HEK293 (cell line): ENCODE measurements at regions not wholly inside any gene's neighbourhood (a gene's known extent, or its start where the extent isn't known, plus 50 kb on each side); places are given as distances from the start of the nearest gene placed in this dataset.

Experiments used
- CTCF ChIA-PET: fragments of 350-600 bp; formaldehyde crosslinking; extraction: SDS; loops from one replicate; lab custom pipeline; 2021; ENCODE audit warnings: antibody characterized with exemption; lab: Yijun Ruan, JAX
- POLR2A ChIA-PET: fragments of 300-600 bp; formaldehyde crosslinking; extraction: SDS; loops from one replicate; lab custom pipeline; 2020; ENCODE audit warnings: antibody characterized with exemption, inconsistent platforms; lab: Yijun Ruan, JAX
- H3K27ac ChIP-seq: fragments of 200-500 bp; sonication (Bioruptor generic); 2 replicates; pipeline ENCODE4 v1.5.1; 2014; ENCODE audit warnings: low read depth, low read length, control low read depth, inconsistent platforms; ENCODE audit errors: extremely low read depth
- H3K36me3 ChIP-seq, 2 experiments: fragments of 200-500 bp in 1 of 2; sonication (Bioruptor generic) in 1 of 2; 1 replicate in 1 of 2; 2 replicates in 1 of 2; pipeline ENCODE4 v1.5.1; 2014 to 2017; ENCODE audit warnings: inconsistent platforms in 2 of 2, low read length in 2 of 2; ENCODE audit not compliant: control insufficient read depth in 2 of 2, insufficient read depth in 1 of 2
- H3K4me1 ChIP-seq: fragments of 200-500 bp; sonication (Bioruptor generic); 2 replicates; pipeline ENCODE4 v1.5.1; 2014; ENCODE audit warnings: mild to moderate bottlenecking, low read length, inconsistent platforms; ENCODE audit not compliant: control insufficient read depth, insufficient read depth
- H3K4me3 ChIP-seq: 2 replicates; pipeline ENCODE4 v1.5.1; 2011; ENCODE audit warnings: low read depth, mild to moderate bottlenecking, control low read depth, low read length, moderate library complexity
- H3K9me3 ChIP-seq: fragments of 200-500 bp; sonication (Bioruptor generic); 2 replicates; pipeline ENCODE4 v1.5.1; 2014; ENCODE audit warnings: low read depth, low read length, inconsistent platforms; ENCODE audit not compliant: control insufficient read depth, insufficient read depth
- BCL11B ChIP-seq: fragments of 450-650 bp; formaldehyde crosslinking; IDR thresholded peaks from 2 replicates; pipeline ENCODE4 v1.5.1; 2016; ENCODE audit warnings: low read depth, missing biosample characterization, missing genetic modification characterization
- HOXC10 ChIP-seq: sonication (generic); formaldehyde crosslinking; IDR thresholded peaks from 2 replicates; pipeline ENCODE4 v1.8.1; 2023; ENCODE audit warnings: mild to moderate bottlenecking, missing genetic modification reagents
- MYNN ChIP-seq: fragments of 450-650 bp; formaldehyde crosslinking; IDR thresholded peaks from 2 replicates; pipeline ENCODE4 v1.5.1; 2016; ENCODE audit warnings: missing biosample characterization, missing genetic modification characterization, borderline replicate concordance
- PRDM1 ChIP-seq: fragments of 450-650 bp; formaldehyde crosslinking; IDR thresholded peaks from 2 replicates; pipeline ENCODE4; 2016; ENCODE audit warnings: missing biosample characterization, missing genetic modification characterization
- ZFP3 ChIP-seq: fragments of 450-650 bp; formaldehyde crosslinking; IDR thresholded peaks from 2 replicates; pipeline ENCODE4 v1.5.1; 2016; ENCODE audit warnings: low read depth, missing biosample characterization, missing genetic modification characterization
- ZFP37 ChIP-seq: fragments of 450-650 bp; formaldehyde crosslinking; IDR thresholded peaks from 2 replicates; pipeline ENCODE4 v1.5.1; 2016; ENCODE audit warnings: missing biosample characterization, missing genetic modification characterization
- ZFP69B ChIP-seq: fragments of 450-650 bp; formaldehyde crosslinking; IDR thresholded peaks from 2 replicates; pipeline ENCODE4 v1.5.1; 2016; ENCODE audit warnings: missing biosample characterization, missing genetic modification characterization
- ZNF114 ChIP-seq: fragments of 450-650 bp; formaldehyde crosslinking; IDR thresholded peaks from 2 replicates; pipeline ENCODE4 v1.5.0; 2017; ENCODE audit warnings: missing biosample characterization, missing genetic modification characterization
- ZNF184 ChIP-seq: fragments of 450-650 bp; IDR thresholded peaks from 2 replicates; pipeline ENCODE4 v1.5.1; 2018; ENCODE audit warnings: missing biosample characterization, mild to moderate bottlenecking, missing genetic modification characterization
- ZNF202 ChIP-seq: fragments of 450-650 bp; formaldehyde crosslinking; IDR thresholded peaks from 2 replicates; pipeline ENCODE4 v1.5.1; 2016; ENCODE audit warnings: missing biosample characterization, missing genetic modification characterization, borderline replicate concordance
- ZNF214 ChIP-seq: fragments of 450-650 bp; formaldehyde crosslinking; IDR thresholded peaks from 2 replicates; pipeline ENCODE4 v1.5.1; 2017; ENCODE audit warnings: missing biosample characterization, mild to moderate bottlenecking, missing genetic modification characterization, borderline replicate concordance
- ZNF221 ChIP-seq: fragments of 450-650 bp; formaldehyde crosslinking; IDR thresholded peaks from 2 replicates; pipeline ENCODE4 v1.5.1; 2017; ENCODE audit warnings: missing biosample characterization, missing genetic modification characterization, borderline replicate concordance
- ZNF341 ChIP-seq: fragments of 450-650 bp; formaldehyde crosslinking; IDR thresholded peaks from 2 replicates; pipeline ENCODE4; 2016; ENCODE audit warnings: low read depth, missing biosample characterization, missing genetic modification characterization
- ZNF488 ChIP-seq: fragments of 450-650 bp; formaldehyde crosslinking; IDR thresholded peaks from 2 replicates; pipeline ENCODE4 v1.5.1; 2016; ENCODE audit warnings: missing biosample characterization, missing genetic modification characterization
- ZNF501 ChIP-seq: fragments of 450-650 bp; formaldehyde crosslinking; IDR thresholded peaks from 2 replicates; pipeline ENCODE4 v1.5.1; 2016; ENCODE audit warnings: missing biosample characterization, missing genetic modification characterization
- ZNF549 ChIP-seq: fragments of 450-650 bp; IDR thresholded peaks from 2 replicates; pipeline ENCODE4 v1.5.1; 2018; ENCODE audit warnings: missing biosample characterization, missing genetic modification characterization, mild to moderate bottlenecking, inconsistent platforms, moderate library complexity
- ZNF629 ChIP-seq: fragments of 450-650 bp; formaldehyde crosslinking; IDR thresholded peaks from 2 replicates; pipeline ENCODE4 v1.5.1; 2017; ENCODE audit warnings: missing biosample characterization, missing genetic modification characterization
- ZNF639 ChIP-seq: fragments of 450-650 bp; formaldehyde crosslinking; IDR thresholded peaks from 2 replicates; pipeline ENCODE4 v1.5.1; 2016; ENCODE audit warnings: missing biosample characterization, missing genetic modification characterization
- ZNF768 ChIP-seq: fragments of 450-650 bp; formaldehyde crosslinking; IDR thresholded peaks from 2 replicates; pipeline ENCODE4 v1.5.1; 2018; ENCODE audit warnings: missing biosample characterization, mild to moderate bottlenecking, missing genetic modification characterization
- ZNF776 ChIP-seq: fragments of 450-650 bp; formaldehyde crosslinking; IDR thresholded peaks from 2 replicates; pipeline ENCODE4 v1.5.0; 2017; ENCODE audit warnings: missing biosample characterization, missing genetic modification characterization, borderline replicate concordance
- ZSCAN23 ChIP-seq: fragments of 450-650 bp; formaldehyde crosslinking; IDR thresholded peaks from 2 replicates; pipeline ENCODE4 v1.5.1; 2016; ENCODE audit warnings: missing biosample characterization, missing genetic modification characterization
- TF ChIP-seq, protein P1 (sequence below): fragments of 450-650 bp; formaldehyde crosslinking; IDR thresholded peaks from 2 replicates; pipeline ENCODE4; 2016; ENCODE audit warnings: missing biosample characterization, missing genetic modification characterization
- TF ChIP-seq, protein P2 (sequence below): fragments of 450-650 bp; formaldehyde crosslinking; IDR thresholded peaks from 2 replicates; pipeline ENCODE4 v1.5.1; 2016; ENCODE audit warnings: missing biosample characterization, missing genetic modification characterization
- TF ChIP-seq, protein P3 (sequence below): fragments of 450-650 bp; formaldehyde crosslinking; IDR thresholded peaks from 2 replicates; pipeline ENCODE4 v1.5.1; 2016; ENCODE audit warnings: missing biosample characterization, missing genetic modification characterization, borderline replicate concordance
- TF ChIP-seq, protein P4 (sequence below): fragments of 450-650 bp; formaldehyde crosslinking; conservative IDR thresholded peaks from 2 replicates; pipeline ENCODE4 v1.5.1; 2016; ENCODE audit warnings: low read depth, missing biosample characterization, missing genetic modification characterization

DNA sequence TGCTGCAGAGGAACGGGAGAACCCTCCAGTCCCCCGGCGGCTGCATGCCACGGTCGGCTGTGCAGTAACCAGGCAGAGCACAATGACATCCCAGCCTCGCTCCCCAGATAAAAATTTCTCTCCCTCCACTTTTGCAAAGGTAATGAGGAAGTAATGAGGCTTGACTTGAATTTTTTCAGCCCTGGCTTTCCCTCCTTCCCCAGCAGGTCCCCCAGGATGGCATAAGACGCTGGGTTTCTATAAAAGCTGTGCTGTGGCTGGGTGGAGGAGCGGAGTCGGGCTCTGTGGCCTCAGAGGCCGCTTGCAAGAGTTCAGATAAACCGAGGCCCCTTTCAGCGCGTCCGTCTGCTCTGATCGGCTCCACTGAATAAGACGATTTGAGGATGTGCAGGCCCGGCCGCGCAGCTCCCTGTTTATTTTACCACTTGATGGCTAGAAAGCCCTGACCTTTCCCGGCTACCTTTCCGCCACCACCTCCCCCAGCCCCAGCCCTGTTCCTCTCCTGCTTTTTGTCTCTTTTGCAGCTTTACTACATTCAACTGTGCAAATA lies 351.9 kb upstream of the IRX2 start:
- ChIA-PET POLR2A (no interaction called here), CTCF (no interaction called here)
- Histone ChIP-seq H3K27ac (no peak overlapping the region), H3K36me3 (no peaks in the 10 kb centered on the region), H3K4me1 (no peaks in the 10 kb centered on the region), H3K4me3 (no peak overlapping the region), H3K9me3 (no peaks in the 10 kb centered on the region)
- TF ChIP-seq MYNN (no peak), ZNF184 (tag by site-specific recombination) (no peak), ZNF639 (tag by site-specific recombination) (no peak), ZSCAN23 (tag by site-specific recombination) (no peak), ZFP69B (no peak), BCL11B (tag by site-specific recombination) (no peak), ZNF549 (tag by site-specific recombination) (no peak), ZNF202 (tag by site-specific recombination) (no peak), ZNF488 (tag by site-specific recombination) (no peak), ZNF768 (tag by site-specific recombination) (no peak)
- TF ChIP-seq, protein P1, sequence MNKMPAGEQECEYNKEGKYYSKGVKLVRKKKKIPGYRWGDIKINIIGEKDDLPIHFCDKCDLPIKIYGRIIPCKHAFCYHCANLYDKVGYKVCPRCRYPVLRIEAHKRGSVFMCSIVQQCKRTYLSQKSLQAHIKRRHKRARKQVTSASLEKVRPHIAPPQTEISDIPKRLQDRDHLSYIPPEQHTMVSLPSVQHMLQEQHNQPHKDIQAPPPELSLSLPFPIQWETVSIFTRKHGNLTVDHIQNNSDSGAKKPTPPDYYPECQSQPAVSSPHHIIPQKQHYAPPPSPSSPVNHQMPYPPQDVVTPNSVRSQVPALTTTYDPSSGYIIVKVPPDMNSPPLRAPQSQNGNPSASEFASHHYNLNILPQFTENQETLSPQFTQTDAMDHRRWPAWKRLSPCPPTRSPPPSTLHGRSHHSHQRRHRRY (tag by site-specific recombination), result no peak
- TF ChIP-seq, protein P2, sequence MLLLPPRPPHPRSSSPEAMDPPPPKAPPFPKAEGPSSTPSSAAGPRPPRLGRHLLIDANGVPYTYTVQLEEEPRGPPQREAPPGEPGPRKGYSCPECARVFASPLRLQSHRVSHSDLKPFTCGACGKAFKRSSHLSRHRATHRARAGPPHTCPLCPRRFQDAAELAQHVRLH, result no peak

GRCh38 chr5:3102531-3102930 lies 351.1 kb upstream of the IRX2 start:
- TF ChIP-seq ZNF221 (tag by site-specific recombination) (no peak), PRDM1 (tag by site-specific recombination) (no peak), ZFP37 (no peak), ZNF114 (tag by site-specific recombination) (no peak), ZNF776 (tag by site-specific recombination) (no peak), ZNF214 (tag by site-specific recombination) (no peak), ZNF341 (tag by site-specific recombination) (no peak), ZNF501 (no peak), ZNF629 (tag by site-specific recombination) (no peak), ZFP69B (no peak), HOXC10 (no peak), ZFP3 (tag by site-specific recombination) (no peak)
- TF ChIP-seq, protein P3, sequence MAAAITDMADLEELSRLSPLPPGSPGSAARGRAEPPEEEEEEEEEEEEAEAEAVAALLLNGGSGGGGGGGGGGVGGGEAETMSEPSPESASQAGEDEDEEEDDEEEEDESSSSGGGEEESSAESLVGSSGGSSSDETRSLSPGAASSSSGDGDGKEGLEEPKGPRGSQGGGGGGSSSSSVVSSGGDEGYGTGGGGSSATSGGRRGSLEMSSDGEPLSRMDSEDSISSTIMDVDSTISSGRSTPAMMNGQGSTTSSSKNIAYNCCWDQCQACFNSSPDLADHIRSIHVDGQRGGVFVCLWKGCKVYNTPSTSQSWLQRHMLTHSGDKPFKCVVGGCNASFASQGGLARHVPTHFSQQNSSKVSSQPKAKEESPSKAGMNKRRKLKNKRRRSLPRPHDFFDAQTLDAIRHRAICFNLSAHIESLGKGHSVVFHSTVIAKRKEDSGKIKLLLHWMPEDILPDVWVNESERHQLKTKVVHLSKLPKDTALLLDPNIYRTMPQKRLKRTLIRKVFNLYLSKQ (tag by site-specific recombination), result no peak
- TF ChIP-seq, protein P4, sequence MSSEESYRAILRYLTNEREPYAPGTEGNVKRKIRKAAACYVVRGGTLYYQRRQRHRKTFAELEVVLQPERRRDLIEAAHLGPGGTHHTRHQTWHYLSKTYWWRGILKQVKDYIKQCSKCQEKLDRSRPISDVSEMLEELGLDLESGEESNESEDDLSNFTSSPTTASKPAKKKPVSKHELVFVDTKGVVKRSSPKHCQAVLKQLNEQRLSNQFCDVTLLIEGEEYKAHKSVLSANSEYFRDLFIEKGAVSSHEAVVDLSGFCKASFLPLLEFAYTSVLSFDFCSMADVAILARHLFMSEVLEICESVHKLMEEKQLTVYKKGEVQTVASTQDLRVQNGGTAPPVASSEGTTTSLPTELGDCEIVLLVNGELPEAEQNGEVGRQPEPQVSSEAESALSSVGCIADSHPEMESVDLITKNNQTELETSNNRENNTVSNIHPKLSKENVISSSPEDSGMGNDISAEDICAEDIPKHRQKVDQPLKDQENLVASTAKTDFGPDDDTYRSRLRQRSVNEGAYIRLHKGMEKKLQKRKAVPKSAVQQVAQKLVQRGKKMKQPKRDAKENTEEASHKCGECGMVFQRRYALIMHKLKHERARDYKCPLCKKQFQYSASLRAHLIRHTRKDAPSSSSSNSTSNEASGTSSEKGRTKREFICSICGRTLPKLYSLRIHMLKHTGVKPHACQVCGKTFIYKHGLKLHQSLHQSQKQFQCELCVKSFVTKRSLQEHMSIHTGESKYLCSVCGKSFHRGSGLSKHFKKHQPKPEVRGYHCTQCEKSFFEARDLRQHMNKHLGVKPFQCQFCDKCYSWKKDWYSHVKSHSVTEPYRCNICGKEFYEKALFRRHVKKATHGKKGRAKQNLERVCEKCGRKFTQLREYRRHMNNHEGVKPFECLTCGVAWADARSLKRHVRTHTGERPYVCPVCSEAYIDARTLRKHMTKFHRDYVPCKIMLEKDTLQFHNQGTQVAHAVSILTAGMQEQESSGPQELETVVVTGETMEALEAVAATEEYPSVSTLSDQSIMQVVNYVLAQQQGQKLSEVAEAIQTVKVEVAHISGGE (tag by site-specific recombination), result no peak
- Histone ChIP-seq H3K4me3 (no peak overlapping the region), H3K27ac (no peak overlapping the region), H3K9me3 (no peaks in the 10 kb centered on the region), H3K36me3 (no peaks in the 10 kb centered on the region), H3K4me1 (no peaks in the 10 kb centered on the region)
- CTCF ChIA-PET, result no interaction called here
- POLR2A ChIA-PET, result no interaction called here
